SK-N-SH (cell line): ENCODE measurements at regions not wholly inside any gene's neighbourhood (a gene's known extent, or its start where the extent isn't known, plus 50 kb on each side); places are given as distances from the start of the nearest gene placed in this dataset.

Experiments used
- CTCF ChIA-PET: fragments of 300-600, 350-600 bp; formaldehyde crosslinking; extraction: SDS; loops from one replicate; lab custom pipeline; 2021; lab: Yijun Ruan, JAX
- POLR2A ChIA-PET: fragments of 350-600 bp; sonication (Branson Sonifier 250); formaldehyde crosslinking; extraction: SDS; loops from one replicate; lab custom pipeline; 2020; ENCODE audit warnings: antibody characterized with exemption, inconsistent platforms; lab: Yijun Ruan, JAX
- DNase-seq: peaks from one replicate; pipeline ENCODE4 v3.0.0; 2012
- H2AFZ ChIP-seq: fragments of 200-600 bp; sonication (generic); 2 replicates; pipeline ENCODE4 v1.8.1; 2016; ENCODE audit warnings: antibody characterized with exemption, mild to moderate bottlenecking, low read depth
- H3F3A ChIP-seq: fragments of 200-600 bp; sonication (generic); replicated peaks from 2 replicates; pipeline ENCODE3; 2016; ENCODE audit warnings: antibody characterized with exemption, mild to moderate bottlenecking; ENCODE audit not compliant: insufficient read depth
- H3K27ac ChIP-seq, 2 experiments: fragments of 200-500 bp in 1 of 2; fragments of 200-600 bp in 1 of 2; sonication (Bioruptor generic) in 1 of 2; sonication (generic), shearing (Covaris generic) in 1 of 2; 2 replicates each; pipeline versions ENCODE4 v1.5.1 to v1.6.1; 2014 to 2016; ENCODE audit warnings: low read depth in 2 of 2, inconsistent platforms in 1 of 2, low read length in 1 of 2, mild to moderate bottlenecking in 1 of 2, mixed read lengths in 1 of 2
- H3K27me3 ChIP-seq: fragments of 200-600 bp; sonication (generic), shearing (Covaris generic); 2 replicates; pipeline ENCODE4 v1.6.1; 2016; ENCODE audit warnings: mixed run types; ENCODE audit not compliant: insufficient read depth
- H3K36me3 ChIP-seq, 2 experiments: fragments of 200-500 bp in 1 of 2; fragments of 200-600 bp in 1 of 2; sonication (Bioruptor generic) in 1 of 2; sonication (generic) in 1 of 2; replicated peaks in 1 of 2; 2 replicates each; pipeline versions ENCODE3 to v1.5.1; 2014 to 2016; ENCODE audit warnings: low read length in 1 of 2, mild to moderate bottlenecking in 1 of 2; ENCODE audit not compliant: insufficient read depth in 2 of 2, control insufficient read depth in 1 of 2
- H3K4me1 ChIP-seq, 2 experiments: fragments of 200-500 bp in 1 of 2; fragments of 200-600 bp in 1 of 2; sonication (Bioruptor generic) in 1 of 2; sonication (generic), shearing (Covaris generic) in 1 of 2; 2 replicates each; pipeline versions ENCODE4 v1.5.1 to v1.6.1; 2014 to 2016; ENCODE audit warnings: low read depth in 1 of 2, low read length in 1 of 2, mixed run types in 1 of 2; ENCODE audit not compliant: insufficient read depth in 2 of 2, control insufficient read depth in 1 of 2
- H3K4me2 ChIP-seq: fragments of 200-600 bp; sonication (generic), shearing (Covaris generic); 2 replicates; pipeline ENCODE4 v1.6.1; 2017; ENCODE audit warnings: mixed run types
- H3K4me3 ChIP-seq, 2 experiments: fragments of 200-500 bp in 1 of 2; fragments of 200-600 bp in 1 of 2; sonication (Bioruptor generic) in 1 of 2; sonication (generic), shearing (Covaris generic) in 1 of 2; 2 replicates each; pipeline versions ENCODE4 v1.5.1 to v1.8.1; 2014 to 2016; ENCODE audit warnings: low read depth in 2 of 2, inconsistent platforms in 1 of 2, low read length in 1 of 2, mild to moderate bottlenecking in 1 of 2, mixed read lengths in 1 of 2, moderate library complexity in 1 of 2
- H3K79me2 ChIP-seq: fragments of 200-600 bp; sonication (generic); 2 replicates; pipeline ENCODE4 v1.8.1; 2017; ENCODE audit warnings: mild to moderate bottlenecking; ENCODE audit not compliant: insufficient read depth
- H3K9ac ChIP-seq: fragments of 200-600 bp; sonication (generic); 2 replicates; pipeline ENCODE4 v1.6.1; 2017; ENCODE audit warnings: mixed run types
- H3K9me2 ChIP-seq: fragments of 200-600 bp; sonication (generic); 2 replicates; pipeline ENCODE4 v1.6.1; 2017; ENCODE audit warnings: mixed run types
- H3K9me3 ChIP-seq: fragments of 200-600 bp; sonication (generic); 2 replicates; pipeline ENCODE4 v1.6.1; 2017; ENCODE audit warnings: mixed run types, mild to moderate bottlenecking, moderate library complexity
- H4K20me1 ChIP-seq: fragments of 200-600 bp; sonication (generic); 2 replicates; pipeline ENCODE4 v1.6.1; 2017; ENCODE audit warnings: mild to moderate bottlenecking, mixed run types; ENCODE audit not compliant: insufficient read depth
- ELF1 ChIP-seq: IDR thresholded peaks from 2 replicates; pipeline ENCODE4 v1.4.0; 2012
- EZH2phosphoT487 ChIP-seq: fragments of 200-600 bp; sonication (generic); IDR thresholded peaks from 2 replicates; pipeline ENCODE4 v1.6.1; 2017; ENCODE audit warnings: low read depth, mixed run types, mild to moderate bottlenecking, antibody characterized with exemption, moderate library complexity, borderline replicate concordance
- FOSL2 ChIP-seq: IDR thresholded peaks from 2 replicates; pipeline ENCODE4 v1.4.0; 2012; ENCODE audit warnings: low read depth, mild to moderate bottlenecking, moderate library complexity, borderline replicate concordance
- FOXJ3 ChIP-seq: sonication (generic); formaldehyde crosslinking; IDR thresholded peaks from 2 replicates; pipeline ENCODE4 v1.5.1; 2020; ENCODE audit warnings: mild to moderate bottlenecking, missing genetic modification reagents
- MXI1 ChIP-seq: IDR thresholded peaks from 2 replicates; pipeline ENCODE4 v1.6.1; 2012; ENCODE audit warnings: mild to moderate bottlenecking, low read depth, low read length, improper control_type of control experiment
- NFIC ChIP-seq: IDR thresholded peaks from 2 replicates; pipeline ENCODE4 v1.4.0; 2012; ENCODE audit warnings: borderline replicate concordance
- RCOR1 ChIP-seq: fragments of 150-350 bp; IDR thresholded peaks from 2 replicates; pipeline ENCODE4 v1.6.1; 2017; ENCODE audit warnings: antibody characterized with exemption, low read length
- RFX5 ChIP-seq: IDR thresholded peaks from 2 replicates; pipeline ENCODE4 v1.6.1; 2012; ENCODE audit warnings: mild to moderate bottlenecking, improper control_type of control experiment, low read length
- RXRA ChIP-seq: IDR thresholded peaks from 2 replicates; pipeline ENCODE4 v1.4.0; 2012; ENCODE audit warnings: low read depth, mild to moderate bottlenecking, borderline replicate concordance
- SMC3 ChIP-seq: IDR thresholded peaks from 2 replicates; pipeline ENCODE4 v1.6.1; 2012; ENCODE audit warnings: low read depth, low read length, improper control_type of control experiment
- TAF1 ChIP-seq: IDR thresholded peaks from 2 replicates; pipeline ENCODE4 v1.6.1; 2012; ENCODE audit warnings: low read depth, mild to moderate bottlenecking, low read length, moderate library complexity, borderline replicate concordance
- USF1 ChIP-seq: IDR thresholded peaks from 2 replicates; pipeline ENCODE4 v1.4.0; 2012; ENCODE audit warnings: low read depth, borderline replicate concordance
- YY1 ChIP-seq: IDR thresholded peaks from 2 replicates; pipeline ENCODE4 v1.4.0; 2012; ENCODE audit warnings: low read depth, mild to moderate bottlenecking
- TF ChIP-seq, protein P1 (sequence below): IDR thresholded peaks from 2 replicates; pipeline ENCODE4; 2012
- TF ChIP-seq, protein P2 (sequence below): IDR thresholded peaks from 2 replicates; pipeline ENCODE4 v1.6.1; 2012; ENCODE audit warnings: mild to moderate bottlenecking, low read depth, low read length, moderate library complexity
- TF ChIP-seq, protein P3 (sequence below): IDR thresholded peaks from 2 replicates; pipeline ENCODE4 v1.4.0; 2012; ENCODE audit warnings: low read depth

- no peaks in the 10 kb centered on the region for H4K20me1 ChIP-seq
- H3K79me2 ChIP-seq, result no peaks in the 10 kb centered on the region
- H3F3A ChIP-seq, result no peaks in the 10 kb centered on the region
- H2AFZ ChIP-seq, result no peak overlapping the region
- no peak overlapping the region for H3K9ac ChIP-seq
- H3K27ac ChIP-seq, result no peak overlapping the region
- H3K27me3 ChIP-seq, result no peaks in the 10 kb centered on the region
- no peaks in the 10 kb centered on the region for H3K36me3 ChIP-seq
- no peaks in the 10 kb centered on the region for H3K9me2 ChIP-seq
- no peak for DNase-seq
- CTCF ChIA-PET, result no interaction called here
- H3K4me1 ChIP-seq, result no peaks in the 10 kb centered on the region; a peak in 1 of 4 replicates
- H3K4me2 ChIP-seq, result no peak overlapping the region
- H3K4me3 ChIP-seq, result no peak overlapping the region
- peaks cover 4% of the 10 kb centered on the region; the same call in 1 of the 2 replicates for H3K9me3 ChIP-seq
- POLR2A ChIA-PET, result no interaction called here
- TF ChIP-seq, protein P1, sequence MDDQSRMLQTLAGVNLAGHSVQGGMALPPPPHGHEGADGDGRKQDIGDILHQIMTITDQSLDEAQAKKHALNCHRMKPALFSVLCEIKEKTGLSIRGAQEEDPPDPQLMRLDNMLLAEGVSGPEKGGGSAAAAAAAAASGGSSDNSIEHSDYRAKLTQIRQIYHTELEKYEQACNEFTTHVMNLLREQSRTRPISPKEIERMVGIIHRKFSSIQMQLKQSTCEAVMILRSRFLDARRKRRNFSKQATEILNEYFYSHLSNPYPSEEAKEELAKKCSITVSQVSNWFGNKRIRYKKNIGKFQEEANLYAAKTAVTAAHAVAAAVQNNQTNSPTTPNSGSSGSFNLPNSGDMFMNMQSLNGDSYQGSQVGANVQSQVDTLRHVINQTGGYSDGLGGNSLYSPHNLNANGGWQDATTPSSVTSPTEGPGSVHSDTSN, result no peak
- TF ChIP-seq MXI1, result no peak
- TF ChIP-seq TAF1, result no peak
- TF ChIP-seq ELF1, result no peak
- TF ChIP-seq SMC3, result no peak
- no peak for TF ChIP-seq RXRA
- no peak for TF ChIP-seq USF1
- TF ChIP-seq, protein P2, sequence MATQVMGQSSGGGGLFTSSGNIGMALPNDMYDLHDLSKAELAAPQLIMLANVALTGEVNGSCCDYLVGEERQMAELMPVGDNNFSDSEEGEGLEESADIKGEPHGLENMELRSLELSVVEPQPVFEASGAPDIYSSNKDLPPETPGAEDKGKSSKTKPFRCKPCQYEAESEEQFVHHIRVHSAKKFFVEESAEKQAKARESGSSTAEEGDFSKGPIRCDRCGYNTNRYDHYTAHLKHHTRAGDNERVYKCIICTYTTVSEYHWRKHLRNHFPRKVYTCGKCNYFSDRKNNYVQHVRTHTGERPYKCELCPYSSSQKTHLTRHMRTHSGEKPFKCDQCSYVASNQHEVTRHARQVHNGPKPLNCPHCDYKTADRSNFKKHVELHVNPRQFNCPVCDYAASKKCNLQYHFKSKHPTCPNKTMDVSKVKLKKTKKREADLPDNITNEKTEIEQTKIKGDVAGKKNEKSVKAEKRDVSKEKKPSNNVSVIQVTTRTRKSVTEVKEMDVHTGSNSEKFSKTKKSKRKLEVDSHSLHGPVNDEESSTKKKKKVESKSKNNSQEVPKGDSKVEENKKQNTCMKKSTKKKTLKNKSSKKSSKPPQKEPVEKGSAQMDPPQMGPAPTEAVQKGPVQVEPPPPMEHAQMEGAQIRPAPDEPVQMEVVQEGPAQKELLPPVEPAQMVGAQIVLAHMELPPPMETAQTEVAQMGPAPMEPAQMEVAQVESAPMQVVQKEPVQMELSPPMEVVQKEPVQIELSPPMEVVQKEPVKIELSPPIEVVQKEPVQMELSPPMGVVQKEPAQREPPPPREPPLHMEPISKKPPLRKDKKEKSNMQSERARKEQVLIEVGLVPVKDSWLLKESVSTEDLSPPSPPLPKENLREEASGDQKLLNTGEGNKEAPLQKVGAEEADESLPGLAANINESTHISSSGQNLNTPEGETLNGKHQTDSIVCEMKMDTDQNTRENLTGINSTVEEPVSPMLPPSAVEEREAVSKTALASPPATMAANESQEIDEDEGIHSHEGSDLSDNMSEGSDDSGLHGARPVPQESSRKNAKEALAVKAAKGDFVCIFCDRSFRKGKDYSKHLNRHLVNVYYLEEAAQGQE, result no peak
- TF ChIP-seq RFX5, result no peak
- TF ChIP-seq EZH2phosphoT487, result no peak
- TF ChIP-seq YY1, result no peak
- no peak for TF ChIP-seq FOSL2
- TF ChIP-seq RCOR1, result no peak
- TF ChIP-seq NFIC, result no peak
- no peak for TF ChIP-seq FOXJ3 (CRISPR knock-in tag)
- TF ChIP-seq, protein P3, sequence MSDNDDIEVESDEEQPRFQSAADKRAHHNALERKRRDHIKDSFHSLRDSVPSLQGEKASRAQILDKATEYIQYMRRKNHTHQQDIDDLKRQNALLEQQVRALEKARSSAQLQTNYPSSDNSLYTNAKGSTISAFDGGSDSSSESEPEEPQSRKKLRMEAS, result no peak
Observed at GRCh38 chr2:5339473-5339872, 352.7 kb upstream of the SOX11 start.
